ENCODE measurements at regions not wholly inside any gene's neighbourhood (a gene's known extent, or its start where the extent isn't known, plus 50 kb on each side); places are given as distances from the start of the nearest gene placed in this dataset.

GRCh38 chr7:155216475-155217272, 81.0 kb upstream of the INSIG1 start:
- DNase-seq (ENCODE audit: low read depth): no peak

DNA sequence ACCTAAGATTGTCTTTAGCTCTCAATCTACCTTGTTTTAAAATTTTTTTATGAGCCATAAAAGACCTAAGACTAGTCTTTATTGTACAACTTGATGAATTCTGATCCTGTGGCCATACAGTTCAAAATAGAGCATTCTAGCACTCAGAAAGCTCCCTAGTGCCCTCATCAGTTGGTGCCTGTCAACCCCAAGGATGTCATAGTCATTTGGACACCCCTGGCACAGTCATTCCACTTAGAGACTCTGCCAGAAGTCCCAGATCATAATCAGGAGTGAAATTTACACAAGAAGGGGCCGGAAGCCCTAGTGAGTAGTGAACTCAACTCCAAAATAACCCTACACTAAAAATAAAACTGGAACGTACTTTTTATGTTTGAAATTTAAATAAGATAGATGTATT, 80.0 kb upstream of the INSIG1 start:
- DNase-seq (ENCODE audit: low read depth): no peak

DNA sequence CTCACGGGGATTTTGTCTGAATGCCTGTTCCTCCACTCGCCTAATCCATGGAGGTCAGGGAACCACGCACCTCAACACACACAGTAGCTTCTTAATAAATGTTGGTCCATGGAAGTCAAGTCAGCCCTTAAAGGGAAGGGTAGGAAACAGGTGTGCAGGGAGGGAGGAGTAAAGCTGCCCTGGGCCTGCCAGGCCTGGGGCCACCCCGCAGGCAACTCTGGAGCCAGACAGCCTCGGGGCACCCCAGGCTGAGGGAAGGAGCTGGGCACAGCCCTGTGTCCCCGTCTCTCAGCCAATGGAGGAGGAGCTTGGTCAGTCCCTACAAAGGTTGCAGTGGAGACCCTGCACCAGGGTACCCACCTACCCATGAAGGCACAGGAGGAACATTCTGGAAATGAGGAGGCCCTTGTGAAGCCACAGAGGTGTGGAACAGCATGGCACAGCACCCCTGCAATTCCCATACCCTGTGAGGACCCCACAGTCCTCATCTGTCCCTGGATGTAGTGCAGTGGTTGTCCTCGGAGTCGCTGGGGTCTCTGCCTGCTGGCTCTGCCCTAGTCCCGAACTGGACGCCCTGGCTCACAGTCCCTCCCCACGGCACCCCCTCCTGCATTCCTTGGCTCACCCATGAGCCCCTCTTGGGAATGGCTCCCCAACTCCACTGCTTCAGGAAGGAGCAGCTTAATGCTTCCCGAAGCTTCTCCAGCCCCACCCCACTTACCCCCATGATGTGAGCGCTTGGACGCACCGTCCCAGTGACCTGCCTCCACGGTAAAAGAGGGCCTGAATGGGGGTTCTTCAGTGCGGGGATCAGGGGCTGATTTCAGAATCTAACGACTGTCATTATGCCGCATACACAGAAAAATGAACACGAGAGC, 79.2 kb upstream of the INSIG1 start:
- DNase-seq (ENCODE audit: low read depth): no peak

- DNase-seq (ENCODE audit: low read depth): no peak
Observed at GRCh38 chr7:155219154-155219531, 78.5 kb upstream of the INSIG1 start.

DNA sequence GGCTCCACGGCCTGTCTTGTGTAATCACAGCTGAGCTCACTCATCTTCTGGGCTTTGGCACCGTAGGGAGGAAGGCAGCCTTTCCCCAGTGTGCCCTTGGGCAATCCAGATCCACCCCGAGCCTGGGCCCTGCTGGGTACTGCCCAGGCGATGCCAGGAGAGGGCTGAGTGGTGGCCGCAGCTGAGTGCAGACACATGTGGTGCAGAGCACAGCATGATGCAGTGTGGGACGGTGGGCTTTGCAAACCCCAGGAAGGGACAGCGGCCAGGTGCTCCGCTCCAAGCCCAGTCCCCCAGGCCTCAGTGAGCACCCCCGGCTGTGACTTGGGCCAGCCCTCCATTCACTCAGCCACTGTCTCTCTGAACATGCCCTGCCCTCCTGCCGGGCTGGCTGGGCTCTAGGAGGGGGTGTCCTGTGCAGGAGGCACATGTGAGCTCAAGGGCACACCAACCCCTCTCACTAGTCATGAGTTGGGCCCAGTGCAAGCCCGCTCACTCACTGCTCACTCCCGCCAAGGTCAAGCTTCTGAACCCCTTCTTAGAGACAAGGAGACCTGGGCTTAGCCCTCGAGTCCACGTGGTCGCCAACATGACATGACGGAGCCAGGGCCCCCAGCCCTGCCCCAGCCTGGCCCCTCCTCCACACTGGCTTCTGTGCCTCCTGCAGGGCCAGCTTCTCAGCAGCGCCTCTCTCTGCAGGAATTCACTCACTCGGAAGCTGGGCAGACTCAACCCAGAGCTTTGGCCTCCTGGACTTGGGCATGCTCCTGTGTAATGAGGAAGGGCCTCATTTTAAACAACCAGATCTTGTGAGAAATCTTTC, 77.5 kb upstream of the INSIG1 start:
- DNase-seq (ENCODE audit: low read depth): peak; percentile 67

- no peak for DNase-seq (ENCODE audit: low read depth)
Observed at GRCh38 chr7:155220903-155221302, 76.8 kb upstream of the INSIG1 start.

DNA sequence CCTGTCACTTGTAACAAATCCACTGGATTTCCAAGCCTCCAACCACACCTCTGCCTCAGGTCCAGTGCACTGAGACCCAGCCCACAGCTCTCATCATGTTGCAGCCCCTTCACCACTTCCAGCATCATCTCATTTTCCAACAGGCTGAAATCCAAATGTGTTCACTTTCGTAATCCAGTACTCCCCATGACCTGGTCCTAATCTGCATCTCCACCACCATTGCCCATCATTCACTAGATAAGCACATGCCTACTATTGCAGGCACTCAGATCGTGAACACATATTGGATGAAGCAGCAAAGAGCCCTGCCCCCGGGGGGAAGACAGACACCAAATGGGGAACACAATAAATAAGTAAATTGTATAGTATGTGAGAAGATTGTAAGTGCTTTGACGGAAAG, 76.1 kb upstream of the INSIG1 start:
- no peak for DNase-seq (ENCODE audit: low read depth)

GRCh38 chr7:155222061-155222460, 75.6 kb upstream of the INSIG1 start:
- no peak for DNase-seq (ENCODE audit: low read depth)

DNA sequence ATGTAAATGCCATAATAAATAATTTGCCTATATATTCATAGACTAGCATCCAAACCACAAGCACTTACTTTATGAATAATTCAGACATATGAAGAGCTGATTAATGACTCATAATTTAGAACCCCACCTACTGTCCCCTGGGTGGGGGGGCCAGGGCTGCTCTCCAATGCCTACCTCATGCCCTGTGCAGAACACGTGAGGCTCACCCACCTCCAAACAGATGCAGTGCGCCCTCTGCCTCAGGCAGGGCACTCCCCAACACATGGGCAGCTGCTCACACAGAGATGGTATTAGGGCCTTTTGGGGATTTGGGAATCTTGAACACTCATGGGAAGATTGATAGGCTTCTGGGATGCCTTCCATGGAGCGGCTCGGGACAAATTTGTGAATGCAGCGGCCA, 75.1 kb upstream of the INSIG1 start:
- no peak for DNase-seq (ENCODE audit: low read depth)

GRCh38 chr7:155223021-155223420, 74.7 kb upstream of the INSIG1 start:
- no peak for DNase-seq (ENCODE audit: low read depth)

GRCh38 chr7:155223503-155223902, 74.2 kb upstream of the INSIG1 start:
- DNase-seq (ENCODE audit: low read depth): no peak

- DNase-seq (ENCODE audit: low read depth): no peak
Observed at GRCh38 chr7:155224116-155224811, 73.4 kb upstream of the INSIG1 start.

- DNase-seq (ENCODE audit: low read depth): no peak
Observed at GRCh38 chr7:155225095-155225494, 72.6 kb upstream of the INSIG1 start.

DNA sequence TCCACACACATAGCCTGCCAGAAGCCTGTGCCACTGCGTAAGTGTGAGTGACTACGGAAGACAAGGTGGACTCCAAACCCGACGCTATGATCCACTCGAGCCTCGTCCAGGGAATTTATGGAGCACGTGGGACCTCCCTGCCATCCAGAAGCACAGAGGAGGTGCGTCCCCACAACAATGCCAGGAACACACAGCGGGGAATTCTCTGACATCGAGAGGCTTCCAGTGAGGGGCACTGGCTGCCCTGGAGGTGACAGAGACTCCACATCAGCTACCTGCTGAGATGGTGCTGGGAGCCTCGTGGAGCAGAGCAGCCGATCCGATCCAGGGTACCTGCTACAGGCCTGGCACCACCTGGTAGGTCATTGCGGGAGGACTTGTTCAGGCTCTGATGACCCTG, 72.2 kb upstream of the INSIG1 start:
- DNase-seq (ENCODE audit: low read depth): no peak

DNA sequence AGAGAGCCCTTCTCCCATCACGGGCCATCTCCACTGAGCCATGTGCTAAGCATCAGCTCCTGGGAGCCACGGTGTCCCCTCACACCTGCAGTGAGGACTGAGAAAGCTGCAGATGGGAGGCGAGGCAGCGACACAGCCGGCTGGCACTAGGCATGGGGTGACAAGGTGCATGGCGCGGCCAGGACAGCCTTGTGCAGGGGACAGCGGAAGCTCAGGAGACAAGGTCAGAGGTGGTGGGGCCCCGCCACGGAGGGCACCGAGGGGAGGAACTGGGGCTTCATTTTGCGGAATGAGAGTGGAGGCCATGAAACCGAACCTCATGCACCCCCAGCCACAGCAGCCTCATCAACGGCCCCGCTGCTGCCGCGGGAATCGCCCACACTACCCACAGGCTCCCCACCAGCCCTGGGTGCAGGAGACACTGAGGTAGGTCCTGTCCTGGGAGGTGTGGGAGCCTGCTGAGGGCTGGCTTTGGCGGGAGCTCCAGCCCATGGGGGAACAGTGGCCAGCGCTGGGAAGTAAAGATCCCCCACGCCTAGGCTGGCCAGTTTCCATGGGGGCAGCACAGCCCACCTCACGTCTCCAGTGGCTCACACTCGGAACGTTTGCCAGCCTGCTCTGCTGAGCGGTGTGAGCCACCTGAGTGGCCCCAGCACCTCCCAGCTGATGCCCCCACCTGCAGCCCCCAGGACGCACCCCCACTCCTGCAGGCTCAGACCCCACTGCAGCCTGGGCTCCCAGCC, 71.2 kb upstream of the INSIG1 start:
- DNase-seq (ENCODE audit: low read depth): no peak

DNA sequence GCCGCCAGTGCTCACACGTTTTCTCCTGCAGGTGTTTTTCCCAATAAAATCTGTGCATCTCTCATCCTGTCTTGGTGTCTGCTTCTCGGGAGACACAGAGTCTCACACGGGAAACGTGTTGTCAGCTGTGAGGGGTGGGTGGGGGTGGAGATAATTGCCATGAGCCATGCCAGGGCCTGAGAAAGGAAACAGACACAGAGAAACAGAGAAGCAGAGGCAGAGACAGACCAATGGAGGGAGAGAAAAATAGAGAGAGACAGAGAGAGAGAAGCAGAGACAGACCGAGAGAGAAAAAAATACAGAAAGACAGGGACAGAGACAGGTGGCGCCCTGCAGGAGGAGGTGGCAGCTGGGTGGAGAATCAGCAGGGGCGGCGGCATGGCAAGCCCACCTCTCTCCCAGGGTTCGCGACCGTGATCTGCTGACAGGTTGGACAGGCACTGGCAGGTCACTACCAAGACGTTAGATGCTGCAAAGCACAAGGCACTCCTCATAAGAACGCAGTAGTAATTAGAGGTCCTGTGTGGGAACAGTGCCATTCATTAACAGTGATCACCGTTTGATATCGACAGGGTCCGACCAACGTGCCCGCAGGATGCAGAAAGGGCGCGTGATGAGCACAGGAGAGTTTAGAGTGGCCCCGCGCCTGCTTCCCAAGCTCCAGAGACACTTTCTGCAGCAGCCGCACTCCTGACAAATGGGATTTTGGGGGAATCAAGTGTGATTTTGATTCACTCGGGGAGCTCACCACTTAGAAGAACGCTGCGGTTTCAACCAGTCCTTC, 70.5 kb upstream of the INSIG1 start:
- DNase-seq (ENCODE audit: low read depth): no peak

GRCh38 chr7:155227788-155228458, 69.8 kb upstream of the INSIG1 start:
- no peak for DNase-seq (ENCODE audit: low read depth)

GRCh38 chr7:155228459-155228845, 69.2 kb upstream of the INSIG1 start:
- peak; percentile 83 for DNase-seq (ENCODE audit: low read depth)

DNA sequence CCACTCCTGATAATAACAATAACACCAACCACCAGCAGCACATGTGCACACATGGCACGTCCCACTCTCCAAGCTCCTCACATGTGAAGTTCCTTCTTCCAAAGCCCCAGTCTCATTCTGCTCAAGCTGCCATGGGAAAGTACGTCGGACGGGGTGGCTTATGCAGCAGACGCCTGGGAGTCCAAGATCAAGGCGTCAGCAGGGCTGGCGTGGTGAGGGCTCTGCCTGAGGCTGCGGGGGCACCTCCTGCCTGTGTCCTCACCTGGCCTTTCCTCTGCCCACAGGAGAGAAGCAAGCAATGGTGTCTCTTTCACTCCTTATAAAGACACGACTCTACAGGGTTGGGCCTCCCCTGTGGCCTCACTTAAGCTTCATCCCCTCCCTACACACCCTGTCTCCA, 68.8 kb upstream of the INSIG1 start:
- no peak for DNase-seq (ENCODE audit: low read depth)

Measured in RPMI7951 (cell line).